ENCODE measurements at regions not wholly inside any gene's neighbourhood (a gene's known extent, or its start where the extent isn't known, plus 50 kb on each side); places are given as distances from the start of the nearest gene placed in this dataset.

DNA sequence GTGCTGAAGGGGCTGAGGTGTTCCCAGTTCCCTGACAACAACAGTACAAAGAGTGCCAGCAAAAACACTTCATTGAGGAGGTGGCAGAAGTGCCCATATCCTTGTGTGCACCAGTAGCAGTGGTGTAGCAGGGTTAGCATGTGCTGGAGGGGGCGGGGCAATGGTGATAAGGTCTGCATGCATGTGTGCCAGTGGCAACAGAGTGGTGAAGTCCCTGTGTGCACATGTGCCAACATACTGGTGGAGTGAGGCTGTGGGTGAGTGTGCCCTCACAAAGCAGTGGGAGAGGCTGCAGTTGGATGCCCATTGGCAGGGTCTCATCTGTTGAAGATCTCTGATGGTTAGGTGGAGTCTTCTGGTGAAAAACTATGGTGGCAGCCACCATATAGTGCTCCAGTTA is 994.6 kb downstream of the PCDH19 start:
- no peak for DNase-seq (ENCODE audit: low spot score)
- TF ChIP-seq, protein P1, sequence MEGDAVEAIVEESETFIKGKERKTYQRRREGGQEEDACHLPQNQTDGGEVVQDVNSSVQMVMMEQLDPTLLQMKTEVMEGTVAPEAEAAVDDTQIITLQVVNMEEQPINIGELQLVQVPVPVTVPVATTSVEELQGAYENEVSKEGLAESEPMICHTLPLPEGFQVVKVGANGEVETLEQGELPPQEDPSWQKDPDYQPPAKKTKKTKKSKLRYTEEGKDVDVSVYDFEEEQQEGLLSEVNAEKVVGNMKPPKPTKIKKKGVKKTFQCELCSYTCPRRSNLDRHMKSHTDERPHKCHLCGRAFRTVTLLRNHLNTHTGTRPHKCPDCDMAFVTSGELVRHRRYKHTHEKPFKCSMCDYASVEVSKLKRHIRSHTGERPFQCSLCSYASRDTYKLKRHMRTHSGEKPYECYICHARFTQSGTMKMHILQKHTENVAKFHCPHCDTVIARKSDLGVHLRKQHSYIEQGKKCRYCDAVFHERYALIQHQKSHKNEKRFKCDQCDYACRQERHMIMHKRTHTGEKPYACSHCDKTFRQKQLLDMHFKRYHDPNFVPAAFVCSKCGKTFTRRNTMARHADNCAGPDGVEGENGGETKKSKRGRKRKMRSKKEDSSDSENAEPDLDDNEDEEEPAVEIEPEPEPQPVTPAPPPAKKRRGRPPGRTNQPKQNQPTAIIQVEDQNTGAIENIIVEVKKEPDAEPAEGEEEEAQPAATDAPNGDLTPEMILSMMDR (IDR thresholded peaks at IDR 0.05; ENCODE audit: extremely low read depth, insufficient read depth, missing control alignments) = no peak
- in situ Hi-C loops (cut with MboI; ENCODE audit: low pct_unique_long_range_greater_than_20kb, low sequenced_read_pairs, unreplicated experiment) = no loop called here

- in situ Hi-C loops (cut with MboI; ENCODE audit: low pct_unique_long_range_greater_than_20kb, low sequenced_read_pairs, unreplicated experiment) = no loop called here
- TF ChIP-seq, protein P1 (IDR thresholded peaks at IDR 0.05; ENCODE audit: extremely low read depth, insufficient read depth, missing control alignments) = no peak
- no peak for DNase-seq (ENCODE audit: low spot score)
Measured at GRCh38 chrX:99413317-99413716, 996.8 kb downstream of the PCDH19 start.

GRCh38 chrX:99398545-99398944 is 1011.5 kb downstream of the PCDH19 start:
- no peak for DNase-seq (ENCODE audit: low spot score)
- TF ChIP-seq, protein P1 (IDR thresholded peaks at IDR 0.05; ENCODE audit: extremely low read depth, insufficient read depth, missing control alignments) = no peak
- in situ Hi-C loops (cut with MboI; ENCODE audit: low pct_unique_long_range_greater_than_20kb, low sequenced_read_pairs, unreplicated experiment) = no loop called here

DNA sequence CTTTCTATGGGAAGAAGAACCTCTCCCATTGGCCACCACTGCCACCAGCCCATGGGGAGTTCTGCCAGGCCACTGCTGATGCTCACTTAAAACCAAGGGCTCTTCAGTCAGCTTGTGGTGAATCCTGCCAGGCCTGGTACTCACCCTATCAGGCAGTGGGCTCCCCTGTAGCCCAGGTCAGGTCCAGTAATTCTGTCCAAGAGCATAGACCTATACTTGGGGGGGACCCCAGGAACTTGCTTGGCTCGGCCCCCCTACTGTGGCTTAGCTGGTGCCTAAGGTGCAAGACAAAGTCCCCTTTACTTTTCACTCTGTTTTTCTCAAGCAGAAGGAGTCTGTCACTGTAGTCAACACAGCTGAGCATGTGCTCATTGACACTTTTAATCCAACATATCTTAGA is 1012.2 kb downstream of the PCDH19 start:
- TF ChIP-seq, protein P1 (IDR thresholded peaks at IDR 0.05; ENCODE audit: extremely low read depth, insufficient read depth, missing control alignments) = no peak
- no peak for DNase-seq (ENCODE audit: low spot score)
- in situ Hi-C loops (cut with MboI; ENCODE audit: low pct_unique_long_range_greater_than_20kb, low sequenced_read_pairs, unreplicated experiment) = no loop called here

DNA sequence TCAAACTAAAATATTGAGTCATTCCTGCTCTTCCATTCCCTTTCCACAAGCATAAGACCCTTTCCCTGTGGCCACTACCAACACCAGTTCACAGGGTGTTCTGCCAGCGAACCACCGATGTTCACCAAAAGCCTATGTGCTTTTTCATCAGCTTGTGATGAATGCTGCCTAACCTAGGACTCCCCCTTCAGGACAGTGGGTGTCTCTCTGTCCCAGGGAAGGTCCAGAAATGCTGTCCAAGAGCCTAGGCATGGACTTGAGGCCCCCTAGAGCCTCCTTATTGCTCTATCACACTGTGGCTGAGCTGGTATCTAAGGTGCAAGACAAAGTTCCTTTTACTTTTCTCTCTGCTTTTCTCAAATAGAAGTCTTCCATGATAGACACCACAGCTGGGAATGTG is 1015.6 kb downstream of the PCDH19 start:
- no peak for DNase-seq (ENCODE audit: low spot score)
- in situ Hi-C loops (cut with MboI; ENCODE audit: low pct_unique_long_range_greater_than_20kb, low sequenced_read_pairs, unreplicated experiment) = no loop called here
- TF ChIP-seq, protein P1 (IDR thresholded peaks at IDR 0.05; ENCODE audit: extremely low read depth, insufficient read depth, missing control alignments) = peak; percentile 11

- no peak for DNase-seq (ENCODE audit: low spot score)
- in situ Hi-C loops (cut with MboI; ENCODE audit: low pct_unique_long_range_greater_than_20kb, low sequenced_read_pairs, unreplicated experiment) = no loop called here
- TF ChIP-seq, protein P1 (IDR thresholded peaks at IDR 0.05; ENCODE audit: extremely low read depth, insufficient read depth, missing control alignments) = no peak
Measured at GRCh38 chrX:99384594-99385374, 1025.3 kb downstream of the PCDH19 start.

Measured in GM13977 (cell line).